NCI-H146 treated with DMSO at 0.1 percent for 48 hours (cell line): ENCODE measurements at regions not wholly inside any gene's neighbourhood (a gene's known extent, or its start where the extent isn't known, plus 50 kb on each side); places are given as distances from the start of the nearest gene placed in this dataset.
"Not testable (repeated sequence)": the region's sequence is repeated elsewhere in the genome, so short reads cannot be mapped to it uniquely, and the experiment has no call there.

Experiments used
- DNase-seq: peaks from one replicate; lab custom pipeline; 2025; ENCODE audit not compliant: unreplicated experiment; lab: John Stamatoyannopoulos, UW

DNA sequence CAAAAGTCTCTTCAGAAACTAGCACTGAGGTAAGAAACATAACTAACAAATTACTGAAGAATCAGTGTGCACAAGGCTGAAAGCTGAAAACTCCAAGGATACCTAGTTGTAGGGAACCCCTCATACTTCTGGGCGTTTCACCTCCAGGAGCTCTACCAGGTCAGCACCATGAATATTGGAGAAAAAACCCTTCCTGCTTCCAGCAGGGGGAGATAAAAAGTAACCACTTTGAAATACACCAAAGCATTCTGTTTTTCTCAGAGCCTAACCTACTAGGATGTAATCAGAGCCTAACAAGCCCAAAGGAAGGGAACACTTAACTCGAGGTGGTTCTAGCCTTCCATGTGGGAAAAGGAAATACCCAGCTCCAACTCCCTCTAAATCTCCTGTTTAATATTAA, 175.8 kb upstream of the MME start:
- no peak for DNase-seq

DNA sequence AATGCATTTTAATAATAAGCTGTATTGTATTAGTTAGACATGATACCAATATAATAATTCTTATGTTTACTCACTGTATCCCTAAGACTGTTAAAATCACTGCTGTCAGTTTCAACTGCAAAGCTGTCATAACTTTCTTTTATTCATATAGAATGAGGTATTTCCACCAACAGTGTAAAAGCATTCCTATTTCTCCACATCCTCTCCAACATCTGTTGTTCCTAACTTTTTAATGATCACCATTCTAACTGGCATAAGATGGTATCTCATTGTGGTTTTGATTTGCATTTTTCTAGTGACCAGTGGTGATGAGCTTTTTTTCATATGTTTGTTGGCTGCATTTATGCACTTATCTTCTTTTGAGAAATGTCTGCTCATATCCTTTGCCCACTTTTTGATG, 177.6 kb upstream of the MME start:
- DNase-seq = not testable (repeated sequence)

DNA sequence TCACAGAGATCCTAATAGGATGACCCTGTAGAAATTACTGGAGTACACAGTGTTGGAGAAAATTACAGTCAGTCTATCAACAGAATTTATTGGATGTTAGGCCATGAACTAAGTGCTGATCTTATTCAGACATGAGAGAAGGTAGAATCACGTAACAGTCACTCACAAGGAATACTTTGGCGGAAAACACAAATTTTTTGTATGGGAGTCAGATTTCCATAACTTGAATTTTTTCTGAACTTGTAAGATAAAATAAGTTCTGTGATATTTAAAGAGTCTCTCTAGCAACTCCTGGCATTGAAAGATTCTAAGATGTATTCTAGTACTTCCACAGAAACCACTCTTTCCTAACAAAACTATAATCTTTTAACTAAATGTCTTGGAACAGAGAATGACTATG, 178.8 kb upstream of the MME start:
- DNase-seq = no peak

DNA sequence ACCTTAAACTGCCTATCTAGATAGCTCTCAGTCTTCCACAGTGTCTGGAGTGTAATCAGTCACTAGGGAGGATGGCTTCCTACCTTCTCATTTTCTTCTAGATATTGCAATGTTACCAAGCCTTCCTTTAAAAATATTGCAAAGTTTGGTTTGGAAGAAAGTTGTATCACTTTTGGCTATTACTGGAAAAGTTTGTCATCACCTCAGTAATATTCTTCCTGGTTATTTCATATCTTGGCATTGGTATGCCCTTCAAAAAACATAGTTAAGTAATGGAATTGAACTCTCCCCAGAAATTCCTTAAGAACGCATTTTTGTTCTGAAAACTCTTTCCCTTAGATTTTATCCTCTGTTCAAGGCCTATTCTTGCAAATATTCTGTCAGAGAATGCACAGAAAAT, 179.3 kb upstream of the MME start:
- DNase-seq = no peak

DNA sequence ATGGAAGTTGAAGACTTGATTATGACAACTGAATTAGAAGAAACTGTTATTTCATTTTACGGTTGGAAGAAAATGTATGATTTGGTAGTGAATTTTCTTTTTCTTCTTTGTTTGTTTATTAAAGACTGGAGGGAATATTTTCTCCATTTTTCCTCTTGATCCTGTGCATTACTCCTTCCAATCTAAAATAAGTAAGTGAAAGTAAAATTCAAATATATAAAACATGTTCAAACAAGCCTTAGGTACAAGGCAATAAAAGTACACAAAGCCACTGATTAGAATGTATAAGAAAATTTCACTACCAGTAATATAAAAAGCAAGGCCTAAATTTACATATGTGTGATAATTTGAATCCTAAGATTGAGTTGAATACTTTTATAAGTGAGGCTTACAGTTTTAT, 181.2 kb upstream of the MME start:
- DNase-seq = no peak

DNA sequence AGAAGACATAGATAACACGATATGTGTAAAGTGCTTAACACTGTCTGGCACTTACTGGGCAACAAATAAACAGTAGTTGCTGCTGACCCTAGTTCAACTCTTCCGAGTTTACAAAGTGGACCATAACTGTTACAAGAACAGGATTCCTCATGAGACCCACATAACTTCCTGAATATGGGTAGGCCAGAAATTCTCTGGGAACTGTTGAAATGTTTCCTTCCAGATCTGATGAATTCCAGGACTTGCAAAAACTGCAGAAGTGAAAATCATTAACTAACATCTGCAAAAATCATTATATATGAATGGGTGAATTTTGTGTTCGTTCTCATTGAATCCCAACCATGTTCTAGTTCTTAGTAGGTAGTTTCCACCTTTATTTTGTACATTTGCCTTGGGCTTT, 181.7 kb upstream of the MME start:
- no peak for DNase-seq

DNA sequence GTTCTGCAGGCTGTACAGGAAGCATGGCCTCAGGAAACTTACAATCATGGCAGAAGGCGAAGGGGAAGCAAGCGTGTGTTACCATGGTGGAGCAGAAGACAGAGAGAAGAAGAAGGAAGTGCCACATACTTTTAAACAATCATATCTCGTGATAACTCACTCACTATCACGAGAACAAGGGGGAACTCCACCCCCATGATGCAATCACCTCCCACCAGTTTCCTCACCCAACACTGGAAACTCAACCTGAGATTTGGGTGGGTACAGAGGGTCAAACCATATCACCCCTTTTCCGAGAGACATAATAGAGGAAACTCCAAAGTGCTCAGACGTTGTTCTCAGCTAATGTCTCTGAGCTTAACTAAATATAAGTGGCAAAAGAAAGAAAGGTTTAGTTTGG, 186.3 kb upstream of the MME start:
- no peak for DNase-seq

DNA sequence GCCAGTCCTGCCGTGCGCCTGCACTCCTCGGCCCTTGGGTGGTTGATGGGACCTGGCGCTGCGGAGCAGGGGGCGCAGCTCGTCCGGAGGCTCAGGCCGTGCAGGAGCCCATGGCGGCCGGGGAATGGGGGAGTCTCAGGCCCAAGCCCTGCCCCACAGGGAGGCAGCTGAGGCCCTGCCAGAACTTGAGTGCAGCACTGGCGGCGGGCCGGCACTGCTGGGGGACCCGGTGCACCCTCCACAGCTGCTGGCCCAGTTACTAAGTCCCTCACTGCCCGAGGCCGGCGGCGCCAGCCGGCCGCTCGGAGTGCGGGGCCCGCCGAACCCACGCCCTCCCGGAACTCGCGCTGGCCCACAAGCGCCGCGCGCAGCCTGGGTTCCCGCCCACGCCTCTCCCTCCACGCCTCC, 190.9 kb upstream of the MME start:
- no peak for DNase-seq

DNA sequence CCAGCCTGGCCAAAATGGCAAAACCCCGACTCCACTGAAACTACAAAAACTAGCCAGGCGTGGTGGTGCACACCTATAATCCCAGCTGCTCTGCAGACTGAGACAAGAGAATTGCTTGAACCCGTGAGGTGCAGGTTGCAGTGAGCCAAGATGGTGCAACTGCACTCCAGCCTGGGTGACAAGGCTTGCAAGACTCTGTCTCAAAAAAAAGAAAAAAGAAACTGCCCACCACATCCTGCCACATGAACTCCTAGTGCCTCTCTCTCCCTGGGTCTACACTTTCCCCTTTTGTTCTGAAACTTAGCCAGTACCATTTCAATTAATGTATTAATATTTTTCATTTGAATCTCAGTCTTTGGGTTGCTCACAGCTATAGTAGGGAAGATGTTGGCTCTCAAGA, 192.2 kb upstream of the MME start:
- DNase-seq = no peak

DNA sequence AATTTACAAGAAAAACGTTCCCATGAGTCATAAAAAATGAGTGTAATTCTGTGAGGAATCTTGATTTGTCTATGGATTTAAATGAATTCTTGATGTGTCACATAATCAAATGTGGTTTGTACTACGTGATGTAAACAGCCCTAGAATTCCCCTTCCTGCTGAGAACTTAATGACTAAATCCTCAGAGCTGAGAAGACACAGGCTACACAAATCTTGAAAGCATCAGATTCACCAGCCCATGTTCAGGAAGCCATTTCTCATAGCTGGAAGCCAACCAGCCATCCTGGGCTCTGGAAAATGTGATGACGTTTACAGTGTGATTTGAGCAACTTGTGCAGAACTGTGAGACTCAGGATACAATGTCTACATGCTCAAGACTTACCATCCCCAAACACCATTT, 193.7 kb upstream of the MME start:
- no peak for DNase-seq

DNA sequence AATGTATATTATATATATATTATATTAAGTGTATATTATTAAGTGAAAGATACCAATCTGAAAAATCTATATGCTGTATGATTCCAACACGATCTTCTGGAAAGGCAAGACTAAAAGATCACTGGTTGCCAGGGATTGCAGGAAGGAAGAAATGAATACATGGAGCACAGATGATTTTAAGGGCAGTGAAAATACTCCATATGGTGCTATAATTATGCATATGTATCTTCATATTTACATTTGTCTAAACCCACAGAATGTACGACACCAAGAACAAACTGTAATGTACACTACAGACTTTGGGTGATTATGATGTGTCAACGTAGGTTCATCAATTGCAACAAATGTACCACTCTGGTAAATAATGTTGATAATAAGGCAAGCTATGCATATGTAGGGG, 194.7 kb upstream of the MME start:
- DNase-seq = no peak

DNA sequence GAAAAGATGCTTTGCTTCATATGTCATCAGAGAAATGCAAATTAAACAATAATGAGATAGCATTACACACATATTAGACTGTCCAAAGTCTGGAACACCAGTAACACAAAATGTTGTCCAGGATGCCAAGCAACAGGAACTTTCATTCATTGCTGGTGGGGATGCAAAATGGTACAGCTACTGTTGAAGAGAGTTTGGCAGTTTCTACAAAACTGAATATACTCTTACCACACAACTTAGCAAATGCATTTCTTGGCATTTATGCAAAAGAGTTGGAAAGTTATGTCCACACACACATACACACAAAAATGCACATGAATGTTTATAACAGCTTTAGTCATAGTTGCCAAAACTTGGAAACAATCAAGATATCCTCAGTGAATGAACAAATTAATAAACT, 195.2 kb upstream of the MME start:
- DNase-seq = no peak

DNA sequence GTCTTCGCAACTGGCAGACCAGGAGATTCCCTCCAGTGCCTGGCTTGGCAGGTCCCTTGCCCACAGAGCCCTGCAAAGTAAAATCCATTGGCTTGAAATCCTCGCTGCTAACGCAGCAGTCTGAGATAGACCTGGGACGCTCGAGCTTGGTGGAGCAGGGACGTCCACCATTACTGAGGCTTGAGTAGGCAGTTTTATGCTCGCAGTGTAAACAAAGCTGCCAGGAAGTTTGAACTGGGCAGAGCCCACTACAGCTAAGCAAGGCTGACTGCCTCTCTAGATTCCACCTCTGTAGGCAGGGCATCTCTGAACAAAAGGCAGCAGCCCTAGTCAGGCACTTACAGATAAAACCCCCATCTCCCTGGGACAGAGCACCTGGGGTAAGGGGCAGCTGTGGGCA, 205.0 kb upstream of the MME start:
- no peak for DNase-seq

DNA sequence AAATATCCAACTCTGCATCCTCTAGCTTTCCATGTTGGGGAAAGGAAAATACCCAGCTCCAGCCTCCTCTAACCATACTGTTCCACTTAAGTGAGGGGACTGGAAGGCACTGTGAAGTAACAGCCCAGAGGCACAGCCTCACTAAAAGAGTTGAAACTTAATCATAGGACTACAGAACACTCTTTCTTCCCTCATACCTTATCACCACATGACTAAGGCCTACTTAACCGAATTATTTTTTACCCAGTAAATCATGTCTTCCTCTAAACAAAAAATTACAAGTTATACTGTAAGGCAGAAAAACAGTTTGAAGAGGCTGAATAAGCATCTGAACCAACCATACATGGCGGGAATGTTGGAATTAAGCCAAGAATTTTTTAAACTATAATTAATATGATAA, 207.4 kb upstream of the MME start:
- no peak for DNase-seq

DNA sequence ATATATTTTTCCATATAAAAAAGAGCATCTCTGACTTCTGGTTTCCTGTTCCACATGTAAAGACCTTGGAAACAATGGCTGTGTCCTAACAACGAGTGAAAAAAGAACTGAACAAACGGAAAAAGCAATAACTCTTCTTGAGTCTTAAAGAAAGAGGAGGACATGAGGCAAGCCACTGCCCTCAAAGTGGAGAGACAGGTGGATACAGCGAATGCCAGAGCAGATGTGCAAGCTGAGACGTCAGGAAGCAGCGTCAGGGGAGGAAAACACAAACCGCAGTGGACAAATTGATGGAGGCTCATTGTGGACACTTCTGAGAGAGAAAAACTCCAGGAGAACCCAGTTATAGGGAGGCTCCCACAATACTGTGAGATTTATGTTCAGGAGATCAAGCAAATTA, 208.0 kb upstream of the MME start:
- DNase-seq = no peak

DNA sequence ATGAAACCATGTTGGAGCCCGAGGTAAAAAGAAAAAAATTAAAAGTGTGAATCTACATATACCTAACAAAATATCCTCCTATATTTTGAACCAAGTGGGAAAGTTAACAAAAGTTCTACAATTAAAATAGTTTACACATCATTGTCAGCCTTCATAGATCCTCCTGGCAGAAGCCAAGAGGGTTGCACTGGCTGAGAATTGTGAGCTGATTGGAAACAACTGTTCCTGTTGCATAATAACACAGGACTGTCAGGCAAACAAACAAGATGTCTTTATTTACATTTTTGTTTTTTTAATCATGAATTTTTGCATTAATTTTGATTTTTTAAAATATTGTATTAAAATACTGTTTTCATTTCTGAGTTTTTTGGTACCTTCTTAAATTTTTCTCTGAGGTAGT, 215.2 kb upstream of the MME start:
- no peak for DNase-seq

DNA sequence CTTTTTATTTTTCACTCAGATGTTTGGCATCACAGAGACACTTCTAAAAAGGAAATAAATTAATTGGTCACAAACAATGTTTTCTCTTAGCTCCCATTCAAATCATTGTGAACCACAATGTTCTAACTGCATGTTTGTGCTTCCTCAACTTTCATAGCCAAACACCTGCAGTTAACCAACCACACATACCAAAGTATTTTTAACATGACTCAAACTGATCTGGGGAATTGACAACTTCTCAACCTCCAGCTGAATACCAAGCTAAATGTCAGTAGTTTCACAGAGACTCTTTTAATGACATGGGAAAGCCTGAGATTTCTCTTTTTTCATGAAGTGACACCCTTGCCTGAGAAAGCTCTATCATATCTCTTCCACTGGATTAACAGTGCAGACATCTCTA, 217.9 kb upstream of the MME start:
- no peak for DNase-seq

DNA sequence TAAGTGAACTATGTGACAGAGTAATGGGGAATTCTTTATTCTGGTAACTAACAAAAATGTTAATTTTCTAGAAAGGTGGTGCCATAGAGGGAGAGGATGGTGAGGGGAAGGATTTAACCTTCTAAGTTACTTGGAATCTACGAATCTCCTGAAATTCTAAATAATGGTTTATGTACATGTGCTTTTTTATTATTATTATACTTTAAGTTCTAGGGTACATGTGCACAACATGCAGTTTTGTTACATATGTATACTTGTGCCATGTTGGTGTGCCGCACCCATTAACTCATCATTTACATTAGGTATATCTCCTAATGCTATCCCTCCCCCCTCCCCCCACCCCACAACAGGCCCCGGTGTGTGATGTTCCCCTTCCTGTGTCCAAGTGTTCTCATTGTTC, 227.1 kb upstream of the MME start:
- not testable (repeated sequence) for DNase-seq

DNA sequence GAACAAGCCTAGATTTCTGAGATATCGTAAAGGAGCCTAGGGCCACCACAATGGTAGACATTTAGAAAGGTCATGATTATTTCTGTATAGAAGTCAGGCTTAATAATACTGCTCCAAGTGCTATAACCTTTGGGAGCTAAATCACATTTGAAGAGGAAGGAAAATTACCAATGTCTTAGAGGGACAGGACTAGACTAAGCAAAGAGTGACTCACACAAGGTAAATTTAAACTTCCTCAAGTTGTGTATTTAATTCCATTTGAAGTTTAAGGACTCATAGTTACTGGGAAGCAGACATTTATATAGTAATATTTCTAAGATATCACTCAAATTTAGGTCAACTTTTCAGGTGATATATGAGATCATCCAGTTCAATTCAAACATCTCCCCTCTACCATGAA, 227.6 kb upstream of the MME start:
- DNase-seq = no peak

DNA sequence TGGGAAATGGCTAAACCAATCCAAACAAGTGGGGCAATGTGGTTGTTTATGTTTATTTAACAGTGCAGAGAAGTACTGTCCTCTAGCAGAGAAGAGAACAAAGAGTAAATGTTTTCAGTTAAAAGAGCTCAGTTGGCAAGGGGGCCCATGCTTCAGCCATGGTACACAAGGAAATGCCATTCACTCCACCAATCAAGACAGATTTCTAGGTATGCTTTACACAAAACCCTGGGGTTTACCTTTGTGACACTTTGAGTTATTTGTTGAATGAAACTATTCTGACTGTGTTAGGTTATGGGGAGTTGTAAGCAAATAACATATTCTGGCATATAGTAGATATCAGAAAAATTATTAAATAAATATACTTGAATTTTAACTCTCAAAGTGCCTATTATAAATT, 228.5 kb upstream of the MME start:
- no peak for DNase-seq

DNA sequence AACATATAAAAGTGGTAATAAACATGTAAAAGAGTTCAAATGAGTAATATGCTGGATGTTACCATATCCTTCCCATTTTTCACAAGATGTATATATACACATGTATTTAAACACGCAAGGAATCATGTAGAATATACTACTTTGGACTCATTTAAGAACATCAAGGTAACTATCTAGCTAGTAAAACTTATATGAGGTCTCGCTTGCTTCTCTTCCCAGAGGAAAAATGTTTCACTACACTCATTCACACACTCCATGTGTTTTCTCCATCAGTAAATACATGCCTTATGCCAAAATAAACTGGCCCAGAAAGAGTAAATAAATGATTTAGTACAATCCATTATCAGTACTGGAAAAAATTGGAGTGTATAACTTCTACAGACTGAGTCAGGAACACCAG, 229.2 kb upstream of the MME start:
- no peak for DNase-seq

DNA sequence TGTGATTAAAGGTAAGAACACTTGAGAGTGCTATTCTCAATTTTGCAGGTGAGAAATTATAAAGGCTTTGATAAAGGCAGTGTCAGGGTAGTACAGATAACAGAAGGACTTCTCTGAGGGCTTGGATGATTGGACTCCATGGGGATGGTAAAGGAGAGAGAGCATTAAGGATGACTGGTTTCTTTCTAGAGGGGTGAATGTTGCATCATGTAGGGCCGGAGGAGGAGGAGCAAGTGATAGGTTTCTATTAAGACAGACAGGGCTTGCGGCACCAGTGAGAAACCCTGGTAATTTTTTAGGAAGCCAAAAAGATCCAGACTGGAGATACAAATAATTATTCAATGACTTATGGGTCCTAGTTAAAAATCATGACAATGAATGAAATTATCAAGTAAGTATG, 230.7 kb upstream of the MME start:
- DNase-seq = no peak

DNA sequence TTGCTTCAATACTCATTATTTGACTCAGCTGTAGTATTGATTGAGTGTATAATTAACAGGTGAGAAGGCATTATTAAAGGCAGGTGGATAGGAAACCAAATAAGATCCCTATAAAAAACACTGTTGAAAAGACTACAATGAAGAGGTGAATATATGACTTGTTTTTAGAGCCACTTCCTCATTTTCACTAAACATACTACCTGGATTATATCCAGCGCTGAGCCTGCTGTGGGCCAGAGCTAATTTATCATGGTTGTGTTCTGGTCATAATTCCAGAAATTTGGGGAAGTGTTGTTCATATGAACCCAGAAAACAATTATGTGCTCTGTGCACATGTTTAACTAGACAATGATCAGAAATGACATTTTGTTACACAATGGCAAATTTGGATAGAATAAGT, 235.3 kb upstream of the MME start:
- DNase-seq = peak; percentile 99

DNA sequence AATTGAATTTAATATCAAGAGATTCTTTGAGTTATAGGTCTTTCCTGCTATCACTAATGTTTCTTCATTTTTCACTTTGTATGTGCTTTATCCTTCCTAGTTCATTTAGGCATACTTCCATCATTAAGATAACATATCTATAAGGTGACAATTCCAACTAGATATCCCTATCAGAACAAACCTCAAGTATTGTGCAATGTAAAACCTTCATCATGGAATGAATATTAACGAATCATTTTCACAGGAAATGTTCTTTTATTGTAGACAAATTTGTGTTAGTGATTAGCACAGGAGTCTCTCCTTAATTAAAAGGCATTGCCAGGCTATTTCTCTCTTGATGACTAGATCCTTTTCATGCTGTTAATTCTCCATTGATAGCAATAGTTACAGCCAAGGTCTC, 236.5 kb upstream of the MME start:
- DNase-seq = no peak
